ENCODE measurements at regions not wholly inside any gene's neighbourhood (a gene's known extent, or its start where the extent isn't known, plus 50 kb on each side); places are given as distances from the start of the nearest gene placed in this dataset.

DNA sequence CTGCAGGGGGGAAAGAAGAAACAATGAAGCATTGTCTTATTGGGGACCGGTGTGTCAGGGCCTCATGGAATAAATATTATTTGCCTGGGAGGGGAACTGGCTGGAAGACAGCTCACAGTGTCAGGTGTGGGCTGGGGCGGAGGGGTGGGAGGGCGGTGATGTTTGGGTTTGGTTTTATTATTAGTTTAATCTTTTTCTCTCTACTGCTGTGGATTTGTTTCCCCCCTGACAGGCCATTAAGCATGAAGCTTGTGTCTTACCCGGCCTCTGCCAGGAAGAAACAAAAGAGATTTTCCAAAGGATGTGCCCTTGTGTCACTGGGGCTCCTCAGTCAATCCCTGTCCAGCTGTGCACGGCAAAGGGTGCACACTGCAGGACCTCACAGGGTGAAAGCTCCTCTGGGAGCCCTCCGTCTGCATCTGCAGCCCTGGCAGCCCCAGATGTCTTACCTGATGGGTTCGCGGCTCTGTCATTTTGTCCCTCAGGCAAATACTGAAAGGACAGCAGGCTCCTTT is 203.1 kb upstream of the TMEM45B start:
- no peaks in the 10 kb centered on the region for H3K27me3 ChIP-seq (ENCODE audit: control insufficient read depth in 2 of 2, insufficient read depth in 2 of 2, low read length in 2 of 2)
- Mint-ChIP-seq H3K4me1 (no peaks in the 10 kb centered on the region), H3K27me3 (peaks cover 0 to 2% (median 0%) of the 10 kb centered on the region in 5 donors), H3K4me3 (no peak overlapping the region), H3K36me3 (peaks cover 0 to 23% (median 5%) of the 10 kb centered on the region in 5 donors), H3K27ac (no peak overlapping the region), H3K9me3 (peaks cover 0 to 5% (median 0%) of the 10 kb centered on the region in 11 donors)
- POLR2A ChIA-PET, result no interaction called here
- H3K4me1 ChIP-seq (ENCODE audit: control insufficient read depth in 2 of 2, insufficient read depth in 2 of 2, low read length in 2 of 2), result no peaks in the 10 kb centered on the region
- DNase-seq (no peak), ATAC-seq (no peak)
- CTCF ChIA-PET, result no interaction called here
- no peak overlapping the region for H3K27ac ChIP-seq (ENCODE audit: low read depth, low read length)
- no peaks in the 10 kb centered on the region for H3K9me3 ChIP-seq (ENCODE audit: control insufficient read depth in 2 of 3, low read length in 3 of 3)
- no peak overlapping the region for H3K4me3 ChIP-seq (ENCODE audit: low read length)
- intact Hi-C loops (cut with micrococcal nuclease), result no loop called here
- no peaks in the 10 kb centered on the region for H3K36me3 ChIP-seq (ENCODE audit: control insufficient read depth in 2 of 3, insufficient read depth in 3 of 3, low read length in 3 of 3)

DNA sequence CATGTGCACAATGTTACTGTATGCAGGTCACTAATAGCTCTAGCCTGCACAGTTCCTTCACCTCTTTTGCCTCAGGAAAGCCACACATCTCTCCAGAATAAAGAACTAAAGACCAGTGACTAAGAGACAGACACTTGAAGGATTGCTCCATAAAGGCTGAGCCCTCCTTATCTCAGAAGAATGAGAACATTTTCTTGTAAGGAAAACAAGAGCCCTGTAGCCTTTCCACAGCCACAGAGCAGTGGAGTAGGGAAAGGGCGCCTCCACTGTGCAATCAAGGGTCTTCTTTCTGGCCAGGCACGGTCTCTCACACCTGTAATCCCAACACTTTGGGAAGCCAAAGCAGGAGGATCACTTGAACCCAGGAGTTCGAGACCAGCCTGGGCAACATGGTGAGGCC is 202.6 kb upstream of the TMEM45B start:
- Mint-ChIP-seq H3K4me3 (no peak overlapping the region), H3K27me3 (peaks cover 0 to 6% (median 0%) of the 10 kb centered on the region in 5 donors), H3K9me3 (peaks cover 0 to 5% (median 0%) of the 10 kb centered on the region in 11 donors), H3K36me3 (peaks cover 0 to 23% (median 5%) of the 10 kb centered on the region in 5 donors), H3K27ac (no peak overlapping the region), H3K4me1 (no peaks in the 10 kb centered on the region)
- H3K4me1 ChIP-seq (ENCODE audit: control insufficient read depth in 2 of 2, insufficient read depth in 2 of 2, low read length in 2 of 2), result no peaks in the 10 kb centered on the region
- no peaks in the 10 kb centered on the region for H3K36me3 ChIP-seq (ENCODE audit: control insufficient read depth in 2 of 3, insufficient read depth in 3 of 3, low read length in 3 of 3)
- POLR2A ChIA-PET, result no interaction called here
- ATAC-seq, result no peak
- intact Hi-C loops (cut with micrococcal nuclease), result no loop called here
- no peak overlapping the region for H3K4me3 ChIP-seq (ENCODE audit: low read length)
- H3K27ac ChIP-seq (ENCODE audit: low read depth, low read length), result no peak overlapping the region
- CTCF ChIA-PET, result no interaction called here
- H3K27me3 ChIP-seq (ENCODE audit: control insufficient read depth in 2 of 2, insufficient read depth in 2 of 2, low read length in 2 of 2), result no peaks in the 10 kb centered on the region
- no peaks in the 10 kb centered on the region for H3K9me3 ChIP-seq (ENCODE audit: control insufficient read depth in 2 of 3, low read length in 3 of 3)
- no peak for DNase-seq

DNA sequence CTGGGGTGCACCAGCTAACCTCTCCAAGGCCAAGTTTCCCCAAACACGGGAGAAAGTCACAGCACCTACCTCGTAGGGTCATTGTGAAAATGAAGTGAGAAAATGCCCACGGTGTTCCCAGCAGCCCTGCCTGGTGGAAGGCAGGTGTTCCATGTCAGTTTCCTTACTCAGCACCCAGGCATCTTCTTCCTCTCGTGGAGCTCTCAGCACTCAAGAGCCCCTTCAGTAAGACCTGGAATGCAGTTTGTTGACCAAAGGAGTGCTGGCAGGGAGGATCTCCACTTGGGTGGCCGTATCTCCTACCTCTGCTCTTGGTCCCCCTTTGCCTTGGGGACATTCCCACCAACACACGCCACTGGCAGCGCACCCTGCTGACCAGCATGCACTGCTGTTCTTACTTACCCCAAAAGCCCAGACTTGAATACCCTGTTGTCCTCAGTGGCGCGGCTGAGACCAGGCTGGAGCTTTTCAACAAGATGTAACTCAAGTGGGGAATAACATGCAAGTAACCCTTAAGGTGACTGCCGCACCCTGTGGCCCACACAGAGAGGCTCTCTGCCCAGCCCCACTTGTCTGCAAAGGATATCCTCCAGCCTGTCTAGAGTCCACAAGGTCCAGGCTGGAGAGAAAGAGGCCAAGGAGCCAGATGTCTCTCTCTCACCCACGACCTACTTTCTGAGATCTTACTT is 201.2 kb upstream of the TMEM45B start:
- DNase-seq (no peak), ATAC-seq (no peak)
- Histone ChIP-seq H3K4me1 (ENCODE audit: control insufficient read depth in 2 of 2, insufficient read depth in 2 of 2, low read length in 2 of 2) (no peaks in the 10 kb centered on the region), H3K4me3 (ENCODE audit: low read length) (no peak overlapping the region), H3K9me3 (ENCODE audit: control insufficient read depth in 2 of 3, low read length in 3 of 3) (no peaks in the 10 kb centered on the region), H3K27ac (ENCODE audit: low read depth, low read length) (no peak overlapping the region), H3K36me3 (ENCODE audit: control insufficient read depth in 2 of 3, insufficient read depth in 3 of 3, low read length in 3 of 3) (no peaks in the 10 kb centered on the region), H3K27me3 (ENCODE audit: control insufficient read depth in 2 of 2, insufficient read depth in 2 of 2, low read length in 2 of 2) (no peaks in the 10 kb centered on the region)
- Mint-ChIP-seq H3K27ac (no peak overlapping the region), H3K36me3 (peaks cover 0 to 21% (median 5%) of the 10 kb centered on the region in 5 donors), H3K9me3 (peaks cover 0 to 5% (median 0%) of the 10 kb centered on the region in 11 donors), H3K4me3 (no peak overlapping the region), H3K27me3 (peaks cover 0 to 6% (median 0%) of the 10 kb centered on the region in 5 donors), H3K4me1 (no peaks in the 10 kb centered on the region)
- ChIA-PET POLR2A (no interaction called here), CTCF (no interaction called here)
- intact Hi-C loops (cut with micrococcal nuclease), result no loop called here

GRCh38 chr11:129618046-129618569 is 197.5 kb upstream of the TMEM45B start:
- ChIA-PET CTCF (no interaction called here), POLR2A (no interaction called here)
- ATAC-seq (no peak), DNase-seq (no peak)
- Mint-ChIP-seq H3K9me3 (peaks cover 0 to 6% (median 0%) of the 10 kb centered on the region in 11 donors), H3K4me1 (no peaks in the 10 kb centered on the region), H3K27ac (no peak overlapping the region), H3K27me3 (peaks cover 0 to 6% (median 0%) of the 10 kb centered on the region in 5 donors), H3K36me3 (peaks cover 0 to 12% (median 5%) of the 10 kb centered on the region in 5 donors), H3K4me3 (no peak overlapping the region)
- Histone ChIP-seq H3K4me1 (ENCODE audit: control insufficient read depth in 2 of 2, insufficient read depth in 2 of 2, low read length in 2 of 2) (no peaks in the 10 kb centered on the region), H3K9me3 (ENCODE audit: control insufficient read depth in 2 of 3, low read length in 3 of 3) (no peaks in the 10 kb centered on the region), H3K27me3 (ENCODE audit: control insufficient read depth in 2 of 2, insufficient read depth in 2 of 2, low read length in 2 of 2) (no peaks in the 10 kb centered on the region), H3K36me3 (ENCODE audit: control insufficient read depth in 2 of 3, insufficient read depth in 3 of 3, low read length in 3 of 3) (no peaks in the 10 kb centered on the region), H3K27ac (ENCODE audit: low read depth, low read length) (no peak overlapping the region), H3K4me3 (ENCODE audit: low read length) (no peak overlapping the region)
- intact Hi-C loops (cut with micrococcal nuclease), result no loop called here

- Mint-ChIP-seq H3K4me1 (peaks cover 0 to 3% (median 0%) of the 10 kb centered on the region in 7 donors), H3K36me3 (peaks cover 0 to 16% (median 4%) of the 10 kb centered on the region in 5 donors), H3K27ac (peak overlapping the region in 1 of 9 donors; percentile 33), H3K9me3 (peaks cover 0 to 8% (median 2%) of the 10 kb centered on the region in 11 donors), H3K4me3 (no peak overlapping the region), H3K27me3 (peaks cover 0 to 6% (median 0%) of the 10 kb centered on the region in 5 donors)
- Histone ChIP-seq H3K9me3 (ENCODE audit: control insufficient read depth in 2 of 3, low read length in 3 of 3) (no peaks in the 10 kb centered on the region), H3K4me3 (ENCODE audit: low read length) (no peak overlapping the region), H3K27ac (ENCODE audit: low read depth, low read length) (no peak overlapping the region), H3K36me3 (ENCODE audit: control insufficient read depth in 2 of 3, insufficient read depth in 3 of 3, low read length in 3 of 3) (no peaks in the 10 kb centered on the region), H3K27me3 (ENCODE audit: control insufficient read depth in 2 of 2, insufficient read depth in 2 of 2, low read length in 2 of 2) (no peaks in the 10 kb centered on the region), H3K4me1 (ENCODE audit: control insufficient read depth in 2 of 2, insufficient read depth in 2 of 2, low read length in 2 of 2) (no peaks in the 10 kb centered on the region)
- no peak for ATAC-seq
- intact Hi-C loops (cut with micrococcal nuclease), result no loop called here
- ChIA-PET POLR2A (no interaction called here), CTCF (no interaction called here)
- no peak for DNase-seq
Observed at GRCh38 chr11:129620237-129621104, 195.2 kb upstream of the TMEM45B start.

DNA sequence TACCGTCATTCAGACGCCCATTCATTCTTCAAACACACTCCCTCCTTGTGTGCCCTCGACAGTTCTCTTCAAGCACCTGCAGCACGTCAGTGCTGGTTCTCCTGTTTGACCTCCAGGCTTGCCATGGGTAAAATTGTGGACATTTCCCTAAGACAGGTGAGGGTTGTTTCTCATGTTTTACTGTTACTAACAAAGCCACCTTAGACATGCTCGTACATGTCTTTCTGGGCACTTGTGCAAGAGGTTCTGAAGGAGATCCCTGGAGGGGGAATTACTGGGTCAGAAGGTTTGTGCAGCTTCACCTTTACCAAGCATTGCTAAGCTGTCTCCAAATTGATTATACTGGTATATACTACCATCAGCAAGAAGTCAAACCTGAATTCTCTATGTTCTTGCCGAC is 189.7 kb upstream of the TMEM45B start:
- DNase-seq (no peak), ATAC-seq (no peak)
- Histone ChIP-seq H3K27ac (ENCODE audit: low read depth, low read length) (no peak overlapping the region), H3K27me3 (ENCODE audit: control insufficient read depth in 2 of 2, insufficient read depth in 2 of 2, low read length in 2 of 2) (no peaks in the 10 kb centered on the region), H3K9me3 (ENCODE audit: control insufficient read depth in 2 of 3, low read length in 3 of 3) (no peaks in the 10 kb centered on the region), H3K4me1 (ENCODE audit: control insufficient read depth in 2 of 2, insufficient read depth in 2 of 2, low read length in 2 of 2) (no peaks in the 10 kb centered on the region), H3K4me3 (ENCODE audit: low read length) (no peak overlapping the region), H3K36me3 (ENCODE audit: control insufficient read depth in 2 of 3, insufficient read depth in 3 of 3, low read length in 3 of 3) (no peaks in the 10 kb centered on the region)
- H3K4me3 Mint-ChIP-seq, result no peak overlapping the region
- H3K36me3 Mint-ChIP-seq, result peaks cover 0 to 11% (median 7%) of the 10 kb centered on the region in 5 donors
- CTCF ChIA-PET, result no interaction called here
- intact Hi-C loops (cut with micrococcal nuclease), result no loop called here
- POLR2A ChIA-PET, result no interaction called here
- peaks cover 2 to 19% (median 6%) of the 10 kb centered on the region in 11 donors for H3K9me3 Mint-ChIP-seq
- H3K27ac Mint-ChIP-seq, result no peak overlapping the region
- peaks cover 0 to 3% (median 0%) of the 10 kb centered on the region in 7 donors for H3K4me1 Mint-ChIP-seq
- peaks cover 0 to 8% (median 0%) of the 10 kb centered on the region in 5 donors for H3K27me3 Mint-ChIP-seq

Data from naive thymus-derived CD4-positive, alpha-beta T cell (primary cell).